Astrocyte (in vitro differentiated cells and primary cell): ENCODE measurements at regions not wholly inside any gene's neighbourhood (a gene's known extent, or its start where the extent isn't known, plus 50 kb on each side); places are given as distances from the start of the nearest gene placed in this dataset.

Source experiments
- DNase-seq: peaks from one replicate; pipeline ENCODE4 v3.0.0-alpha.2; 2010; ENCODE audit warnings: low read depth
- FAIRE-seq: peaks from 2 replicates; lab custom pipeline; 2011; peaks lifted over from hg19 to GRCh38; lab: Jason Lieb, UNC
- H2AFZ ChIP-seq: 2 replicates; pipeline ENCODE4 v1.6.0; 2012; ENCODE audit warnings: low read depth, low read length, inconsistent platforms
- H3K27ac ChIP-seq: 2 replicates; pipeline ENCODE4 v1.5.1; 2011; ENCODE audit warnings: low read depth, low read length, inconsistent platforms
- H3K27me3 ChIP-seq: 2 replicates; pipeline ENCODE4 v1.6.0; 2011; ENCODE audit warnings: low read length, inconsistent platforms; ENCODE audit not compliant: insufficient read depth
- H3K36me3 ChIP-seq: 2 replicates; pipeline ENCODE4 v1.5.1; 2011; ENCODE audit warnings: low read length, inconsistent platforms; ENCODE audit not compliant: insufficient read depth
- H3K4me1 ChIP-seq: 2 replicates; pipeline ENCODE4 v1.5.1; 2011; ENCODE audit warnings: low read length, inconsistent platforms; ENCODE audit not compliant: insufficient read depth
- H3K4me2 ChIP-seq: 2 replicates; pipeline ENCODE4 v1.6.0; 2012; ENCODE audit warnings: low read length, inconsistent platforms
- H3K4me3 ChIP-seq: 2 replicates; pipeline ENCODE4 v1.5.1; 2011; ENCODE audit warnings: low read depth, mild to moderate bottlenecking, low read length, inconsistent platforms; ENCODE audit not compliant: insufficient read depth
- H3K79me2 ChIP-seq: 2 replicates; pipeline ENCODE4 v1.6.0; 2012; ENCODE audit warnings: mild to moderate bottlenecking, low read length, inconsistent platforms; ENCODE audit not compliant: insufficient read depth
- H3K9ac ChIP-seq: 2 replicates; pipeline ENCODE4 v1.6.0; 2012; ENCODE audit warnings: mild to moderate bottlenecking, low read length, inconsistent platforms
- H3K9me3 ChIP-seq: 2 replicates; pipeline ENCODE4 v1.5.1; 2012; ENCODE audit warnings: low read depth, mild to moderate bottlenecking, low read length, inconsistent platforms; ENCODE audit not compliant: insufficient read depth
- H4K20me1 ChIP-seq: 2 replicates; pipeline ENCODE4 v1.6.0; 2012; ENCODE audit warnings: low read length, inconsistent platforms; ENCODE audit not compliant: insufficient read depth
- H3K27ac Mint-ChIP-seq: one replicate; pipeline ENCODE4 v1.8.0; 2021; ENCODE audit warnings: mild to moderate bottlenecking, mixed read lengths; ENCODE audit not compliant: unreplicated experiment
- H3K27me3 Mint-ChIP-seq: one replicate; pipeline ENCODE4 v1.8.0; 2021; ENCODE audit warnings: low read depth, mixed read lengths; ENCODE audit not compliant: unreplicated experiment
- H3K36me3 Mint-ChIP-seq: one replicate; pipeline ENCODE4 v1.8.0; 2021; ENCODE audit warnings: low read depth, mixed read lengths; ENCODE audit not compliant: unreplicated experiment
- H3K4me1 Mint-ChIP-seq: one replicate; pipeline ENCODE4 v1.8.0; 2021; ENCODE audit warnings: low read depth, mixed read lengths; ENCODE audit not compliant: unreplicated experiment
- H3K4me3 Mint-ChIP-seq: one replicate; pipeline ENCODE4 v1.8.0; 2021; ENCODE audit warnings: mild to moderate bottlenecking, moderate library complexity, mixed read lengths; ENCODE audit not compliant: unreplicated experiment
- H3K9me3 Mint-ChIP-seq: one replicate; pipeline ENCODE4 v1.8.0; 2021; ENCODE audit warnings: mild to moderate bottlenecking, mixed read lengths; ENCODE audit not compliant: unreplicated experiment
- CTCF ChIP-seq: IDR thresholded peaks from 2 replicates; pipeline ENCODE4 v1.5.1; 2011; ENCODE audit warnings: low read depth, mild to moderate bottlenecking, inconsistent platforms, low read length, moderate library complexity; ENCODE audit not compliant: insufficient read depth
- EZH2 ChIP-seq: IDR thresholded peaks from 2 replicates; pipeline ENCODE4 v1.6.1; 2012; ENCODE audit warnings: mild to moderate bottlenecking, low read length, inconsistent platforms; ENCODE audit not compliant: insufficient read depth

GRCh38 chr3:66583424-66584040 lies 82.7 kb upstream of the LRIG1 start:
- Mint-ChIP-seq H3K4me1 (peaks cover 4% of the 10 kb centered on the region), H3K9me3 (peaks cover 13% of the 10 kb centered on the region), H3K27me3 (peaks cover 4% of the 10 kb centered on the region), H3K4me3 (no peak overlapping the region), H3K36me3 (no peaks in the 10 kb centered on the region), H3K27ac (no peak overlapping the region)
- H3K9me3 ChIP-seq = no peaks in the 10 kb centered on the region
- no peak overlapping the region for H3K4me3 ChIP-seq
- no peaks in the 10 kb centered on the region for H3K36me3 ChIP-seq
- no peaks in the 10 kb centered on the region for H3K79me2 ChIP-seq
- H2AFZ ChIP-seq = no peak overlapping the region
- no peak overlapping the region for H3K27ac ChIP-seq
- no peak overlapping the region for H3K9ac ChIP-seq
- H4K20me1 ChIP-seq = no peaks in the 10 kb centered on the region
- no peak overlapping the region for H3K4me2 ChIP-seq
- TF ChIP-seq CTCF = no peak
- TF ChIP-seq EZH2 = no peak
- DNase-seq (no peak), FAIRE-seq (no peak)
- H3K27me3 ChIP-seq = no peaks in the 10 kb centered on the region
- peaks cover 4% of the 10 kb centered on the region for H3K4me1 ChIP-seq

GRCh38 chr3:66585520-66586095 lies 84.8 kb upstream of the LRIG1 start:
- Histone ChIP-seq H2AFZ (no peak overlapping the region), H3K4me2 (no peak overlapping the region), H3K9me3 (no peaks in the 10 kb centered on the region), H3K27me3 (no peaks in the 10 kb centered on the region), H3K79me2 (no peaks in the 10 kb centered on the region), H3K27ac (no peak overlapping the region), H4K20me1 (no peaks in the 10 kb centered on the region), H3K4me3 (no peak overlapping the region), H3K9ac (no peak overlapping the region), H3K36me3 (no peaks in the 10 kb centered on the region), H3K4me1 (peaks cover 5% of the 10 kb centered on the region)
- H3K27ac Mint-ChIP-seq = no peak overlapping the region
- TF ChIP-seq EZH2 (no peak), CTCF (no peak)
- H3K27me3 Mint-ChIP-seq = peaks cover 4% of the 10 kb centered on the region
- DNase-seq (no peak), FAIRE-seq (no peak)
- H3K9me3 Mint-ChIP-seq = peaks cover 6% of the 10 kb centered on the region
- H3K4me3 Mint-ChIP-seq = no peak overlapping the region
- H3K36me3 Mint-ChIP-seq = no peaks in the 10 kb centered on the region
- H3K4me1 Mint-ChIP-seq = peaks cover 4% of the 10 kb centered on the region

- H3K36me3 Mint-ChIP-seq = no peaks in the 10 kb centered on the region
- Histone ChIP-seq H3K36me3 (no peaks in the 10 kb centered on the region), H3K4me3 (no peak overlapping the region)
Observed at GRCh38 chr3:66586853-66587252, 86.0 kb upstream of the LRIG1 start.

More at GRCh38 chr3:66586853-66587252, 86.0 kb upstream of the LRIG1 start:
- Histone ChIP-seq H3K27ac (no peak overlapping the region), H2AFZ (no peak overlapping the region), H4K20me1 (no peaks in the 10 kb centered on the region), H3K4me2 (no peak overlapping the region), H3K27me3 (no peaks in the 10 kb centered on the region), H3K4me1 (peaks cover 6% of the 10 kb centered on the region), H3K9me3 (no peaks in the 10 kb centered on the region), H3K79me2 (no peaks in the 10 kb centered on the region), H3K9ac (no peak overlapping the region)
- Mint-ChIP-seq H3K9me3 (peaks cover 6% of the 10 kb centered on the region), H3K4me3 (no peak overlapping the region), H3K27me3 (peaks cover 2% of the 10 kb centered on the region), H3K4me1 (peaks cover 4% of the 10 kb centered on the region), H3K27ac (no peak overlapping the region)
- no peak for FAIRE-seq
- TF ChIP-seq EZH2 (no peak), CTCF (no peak)
- no peak for DNase-seq
